CD14-positive monocyte (primary cell): ENCODE measurements at regions not wholly inside any gene's neighbourhood (a gene's known extent, or its start where the extent isn't known, plus 50 kb on each side); places are given as distances from the start of the nearest gene placed in this dataset.
"Not testable (repeated sequence)": the region's sequence is repeated elsewhere in the genome, so short reads cannot be mapped to it uniquely, and the experiment has no call there.

ENCODE experiments used
- DNase-seq, 3 donors: peaks; one replicate each; pipeline ENCODE4 v3.0.0-alpha.2; 2011 to 2022
- H2AFZ ChIP-seq: 2 replicates; pipeline ENCODE4 v1.6.0; 2012; ENCODE audit warnings: mild to moderate bottlenecking, low read depth, low read length, inconsistent platforms; ENCODE audit not compliant: insufficient read depth, poor library complexity, severe bottlenecking
- H3K27ac ChIP-seq, 2 donors: 1 replicate in 1 of 2; 2 replicates in 1 of 2; pipeline ENCODE4 v1.5.1; 2012 to 2013; ENCODE audit warnings: low read length in 2 of 2, control low read depth in 1 of 2, inconsistent platforms in 1 of 2, low read depth in 1 of 2, mild to moderate bottlenecking in 1 of 2
- H3K27me3 ChIP-seq, 2 donors: one replicate each; pipeline versions ENCODE4 v1.6.0 to v1.6.1; 2011 to 2013; ENCODE audit warnings: low read length in 2 of 2; ENCODE audit not compliant: control insufficient read depth in 2 of 2, insufficient read depth in 2 of 2
- H3K36me3 ChIP-seq, 2 donors: replicated peaks in 1 of 2; 1 replicate in 1 of 2; 2 replicates in 1 of 2; pipeline versions ENCODE4 v1.5.1 to v1.6.1; 2012 to 2013; ENCODE audit warnings: low read length in 2 of 2, control low read depth in 1 of 2, inconsistent platforms in 1 of 2, mild to moderate bottlenecking in 1 of 2; ENCODE audit not compliant: insufficient read depth in 2 of 2, control insufficient read depth in 1 of 2
- H3K4me1 ChIP-seq, 2 donors: 1 replicate in 1 of 2; 2 replicates in 1 of 2; pipeline versions ENCODE4 v1.5.1 to v1.6.1; 2012 to 2013; ENCODE audit warnings: low read length in 2 of 2, control low read depth in 1 of 2, inconsistent platforms in 1 of 2, mild to moderate bottlenecking in 1 of 2, moderate library complexity in 1 of 2; ENCODE audit not compliant: insufficient read depth in 2 of 2, control insufficient read depth in 1 of 2
- H3K4me2 ChIP-seq: replicated peaks from 2 replicates; pipeline ENCODE3; 2012; ENCODE audit warnings: low read length, moderate library complexity, mild to moderate bottlenecking; ENCODE audit not compliant: poor library complexity, severe bottlenecking; ENCODE audit errors: extremely low read depth
- H3K4me3 ChIP-seq, 3 experiments: fragments of 200-600 bp in 1 of 3; sonication (generic) in 1 of 3; replicated peaks in 1 of 3; 1 replicate in 2 of 3; 2 replicates in 1 of 3; pipeline ENCODE4 v1.5.1; 2011 to 2013; ENCODE audit warnings: low read length in 3 of 3, mild to moderate bottlenecking in 3 of 3, control low read depth in 2 of 3, low read depth in 2 of 3, inconsistent platforms in 1 of 3, moderate library complexity in 1 of 3
- H3K79me2 ChIP-seq: 2 replicates; pipeline ENCODE4 v1.6.0; 2012; ENCODE audit warnings: mild to moderate bottlenecking, control low read depth, inconsistent platforms, low read length, moderate library complexity; ENCODE audit not compliant: insufficient read depth
- H3K9ac ChIP-seq: 2 replicates; pipeline ENCODE4 v1.6.0; 2017; ENCODE audit warnings: low read length, mild to moderate bottlenecking; ENCODE audit not compliant: insufficient read depth, poor library complexity, severe bottlenecking
- H3K9me3 ChIP-seq, 2 donors: replicated peaks in 1 of 2; 1 replicate in 1 of 2; 2 replicates in 1 of 2; pipeline versions ENCODE4 v1.5.1 to v1.6.1; 2012 to 2013; ENCODE audit warnings: low read length in 2 of 2, control low read depth in 1 of 2; ENCODE audit not compliant: control insufficient read depth in 1 of 2, insufficient read depth in 1 of 2
- H4K20me1 ChIP-seq: 2 replicates; pipeline ENCODE4 v1.6.0; 2012; ENCODE audit warnings: mild to moderate bottlenecking, low read length, control low read depth, moderate library complexity; ENCODE audit not compliant: insufficient read depth
- H3K27ac Mint-ChIP-seq, 7 donors: one replicate each; pipeline ENCODE4 v1.8.0; 2020; ENCODE audit warnings: mild to moderate bottlenecking in 7 of 7, mixed read lengths in 7 of 7, moderate library complexity in 6 of 7, inconsistent platforms in 2 of 7
- H3K27me3 Mint-ChIP-seq, 3 donors: one replicate each; pipeline ENCODE4 v1.8.0; 2021 to 2022; ENCODE audit warnings: low read depth in 3 of 3, mild to moderate bottlenecking in 3 of 3, mixed read lengths in 3 of 3, moderate library complexity in 3 of 3, inconsistent platforms in 1 of 3
- H3K36me3 Mint-ChIP-seq, 2 donors: one replicate each; pipeline ENCODE4 v1.8.0; 2020; ENCODE audit warnings: mixed read lengths in 2 of 2, inconsistent platforms in 1 of 2, mild to moderate bottlenecking in 1 of 2
- H3K4me1 Mint-ChIP-seq: one replicate; pipeline ENCODE4 v1.8.0; 2020; ENCODE audit warnings: mild to moderate bottlenecking, mixed read lengths
- H3K4me3 Mint-ChIP-seq, 2 donors: one replicate each; pipeline ENCODE4 v1.8.0; 2020; ENCODE audit warnings: mild to moderate bottlenecking in 2 of 2, mixed read lengths in 2 of 2, moderate library complexity in 1 of 2
- H3K9me3 Mint-ChIP-seq, 7 donors: one replicate each; pipeline ENCODE4 v1.8.0; 2020 to 2022; ENCODE audit warnings: mixed read lengths in 7 of 7, mild to moderate bottlenecking in 6 of 7, moderate library complexity in 6 of 7, inconsistent platforms in 2 of 7
- WGBS: methylation state at CpG from one replicate; pipeline ENCODE4 v1.1.5; 2013; ENCODE audit warnings: missing lambda C conversion rate; ENCODE audit not compliant: insufficient coverage; 5-methylcytosine and 5-hydroxymethylcytosine counted together
- intact Hi-C, 2 donors: fragments of 100-400 bp; cut with micrococcal nuclease; formaldehyde crosslinking; loops; one replicate each; pipeline versions ENCODE4 v1.15.0 to v1.15.1; 2023
- TF ChIP-seq, protein P1 (sequence below): fragments of 200-600 bp; IDR thresholded peaks from one replicate; pipeline ENCODE4 v1.8.0; 2022; ENCODE audit warnings: antibody characterized with exemption, mild to moderate bottlenecking

DNA sequence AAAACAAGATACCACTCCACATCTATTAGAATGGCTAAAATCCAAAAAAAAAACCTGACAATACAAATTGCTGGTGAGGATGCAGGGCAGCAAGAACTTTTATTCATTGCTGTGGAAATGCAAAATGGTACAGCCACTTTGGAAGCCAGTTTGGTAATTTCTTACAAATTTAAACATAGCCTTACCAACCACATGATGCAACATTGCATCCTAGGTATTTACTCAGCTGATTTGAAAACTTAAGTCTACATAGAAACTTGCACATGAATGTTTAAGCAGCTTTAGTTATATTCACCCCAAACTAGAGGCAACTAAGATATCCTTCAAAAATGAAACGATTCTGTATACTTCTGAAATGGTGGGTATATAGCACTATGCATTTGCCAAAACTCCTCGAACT is 178.8 kb upstream of the PDE4B start:
- no peaks in the 10 kb centered on the region for H3K27me3 ChIP-seq
- Mint-ChIP-seq H3K9me3 (peaks cover 0 to 3% (median 0%) of the 10 kb centered on the region in 7 donors), H3K36me3 (no peaks in the 10 kb centered on the region), H3K27me3 (peaks cover 0 to 4% (median 2%) of the 10 kb centered on the region in 3 donors), H3K27ac (no peak overlapping the region), H3K4me1 (peaks cover 10% of the 10 kb centered on the region), H3K4me3 (no peak overlapping the region)
- no peak overlapping the region for H3K27ac ChIP-seq
- H2AFZ ChIP-seq: no peak overlapping the region
- H4K20me1 ChIP-seq: no peaks in the 10 kb centered on the region
- H3K79me2 ChIP-seq: no peaks in the 10 kb centered on the region
- no peak overlapping the region for H3K4me3 ChIP-seq
- peaks cover 5 to 6% of the 10 kb centered on the region in 2 donors for H3K4me1 ChIP-seq
- intact Hi-C loops: no loop called here
- H3K9me3 ChIP-seq: no peaks in the 10 kb centered on the region
- no CpG with 5 or more reads among the region's 2 CpGs for WGBS
- H3K4me2 ChIP-seq: no peak overlapping the region
- TF ChIP-seq, protein P1, sequence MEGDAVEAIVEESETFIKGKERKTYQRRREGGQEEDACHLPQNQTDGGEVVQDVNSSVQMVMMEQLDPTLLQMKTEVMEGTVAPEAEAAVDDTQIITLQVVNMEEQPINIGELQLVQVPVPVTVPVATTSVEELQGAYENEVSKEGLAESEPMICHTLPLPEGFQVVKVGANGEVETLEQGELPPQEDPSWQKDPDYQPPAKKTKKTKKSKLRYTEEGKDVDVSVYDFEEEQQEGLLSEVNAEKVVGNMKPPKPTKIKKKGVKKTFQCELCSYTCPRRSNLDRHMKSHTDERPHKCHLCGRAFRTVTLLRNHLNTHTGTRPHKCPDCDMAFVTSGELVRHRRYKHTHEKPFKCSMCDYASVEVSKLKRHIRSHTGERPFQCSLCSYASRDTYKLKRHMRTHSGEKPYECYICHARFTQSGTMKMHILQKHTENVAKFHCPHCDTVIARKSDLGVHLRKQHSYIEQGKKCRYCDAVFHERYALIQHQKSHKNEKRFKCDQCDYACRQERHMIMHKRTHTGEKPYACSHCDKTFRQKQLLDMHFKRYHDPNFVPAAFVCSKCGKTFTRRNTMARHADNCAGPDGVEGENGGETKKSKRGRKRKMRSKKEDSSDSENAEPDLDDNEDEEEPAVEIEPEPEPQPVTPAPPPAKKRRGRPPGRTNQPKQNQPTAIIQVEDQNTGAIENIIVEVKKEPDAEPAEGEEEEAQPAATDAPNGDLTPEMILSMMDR: no peak
- DNase-seq: no peak
- no peak overlapping the region for H3K9ac ChIP-seq
- no peaks in the 10 kb centered on the region for H3K36me3 ChIP-seq

DNA sequence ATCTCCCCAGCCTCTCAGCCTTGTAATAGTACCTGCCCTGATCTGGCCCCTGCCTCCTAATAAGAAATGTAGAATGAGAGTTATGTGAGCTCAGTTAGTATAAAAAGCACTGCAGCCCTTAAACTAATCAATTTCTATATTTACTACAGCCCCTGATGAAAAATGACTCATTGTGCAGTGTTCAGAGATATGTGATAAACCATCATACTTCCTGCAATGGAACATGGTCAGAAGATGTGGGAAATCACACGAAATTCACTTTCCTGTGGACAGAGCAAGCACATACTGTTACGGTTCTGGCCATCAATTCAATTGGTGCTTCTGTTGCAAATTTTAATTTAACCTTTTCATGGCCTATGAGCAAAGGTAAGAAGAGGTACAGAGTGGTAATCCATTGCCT is 176.8 kb upstream of the PDE4B start:
- no peaks in the 10 kb centered on the region for H4K20me1 ChIP-seq
- H3K4me3 ChIP-seq: no peak overlapping the region
- Mint-ChIP-seq H3K4me3 (no peak overlapping the region), H3K4me1 (peaks cover 10% of the 10 kb centered on the region), H3K9me3 (peaks cover 0 to 3% (median 0%) of the 10 kb centered on the region in 7 donors), H3K27me3 (peaks cover 0 to 4% (median 3%) of the 10 kb centered on the region in 3 donors), H3K36me3 (no peaks in the 10 kb centered on the region), H3K27ac (no peak overlapping the region)
- H3K27ac ChIP-seq: no peak overlapping the region
- H3K36me3 ChIP-seq: no peaks in the 10 kb centered on the region
- H3K27me3 ChIP-seq: no peaks in the 10 kb centered on the region
- no peak overlapping the region for H3K4me2 ChIP-seq
- intact Hi-C loops: no loop called here
- DNase-seq: no peak
- no peak overlapping the region for H2AFZ ChIP-seq
- H3K79me2 ChIP-seq: no peaks in the 10 kb centered on the region
- H3K9me3 ChIP-seq: no peaks in the 10 kb centered on the region
- TF ChIP-seq, protein P1: no peak
- H3K4me1 ChIP-seq: peaks cover 5 to 6% of the 10 kb centered on the region in 2 donors
- no CpG with 5 or more reads among the region's 2 CpGs for WGBS
- no peak overlapping the region for H3K9ac ChIP-seq

DNA sequence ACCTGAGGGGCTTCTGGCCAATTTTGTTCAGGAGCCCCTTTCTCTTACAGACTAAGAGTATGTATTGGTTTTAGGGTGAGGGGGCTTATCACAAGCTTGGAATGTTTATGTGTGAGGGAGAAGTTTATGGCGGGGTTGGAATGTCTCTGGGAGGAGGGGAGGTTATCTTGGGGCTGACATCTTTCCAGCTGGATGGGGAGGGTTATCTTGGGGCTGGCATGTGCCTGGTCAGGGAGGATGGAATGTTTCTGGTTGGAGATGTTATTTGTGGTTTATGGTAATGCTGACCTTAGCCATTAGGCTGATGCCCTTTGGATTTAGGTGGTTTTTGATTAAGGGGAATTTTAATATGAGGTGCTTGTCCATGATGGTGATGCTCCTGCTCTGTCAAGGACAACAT is 171.0 kb upstream of the PDE4B start:
- H3K9me3 Mint-ChIP-seq, H3K4me1 Mint-ChIP-seq, H3K27ac ChIP-seq, H3K79me2 ChIP-seq, H3K9me3 ChIP-seq, H3K4me1 ChIP-seq, H3K4me3 ChIP-seq, H3K9ac ChIP-seq, DNase-seq, H3K4me3 Mint-ChIP-seq, H3K36me3 Mint-ChIP-seq, H3K36me3 ChIP-seq, H2AFZ ChIP-seq, H3K27me3 ChIP-seq, H3K4me2 ChIP-seq, H4K20me1 ChIP-seq, H3K27me3 Mint-ChIP-seq, H3K27ac Mint-ChIP-seq, intact Hi-C loops: not testable (repeated sequence)
- WGBS: no CpG with 5 or more reads among the region's 1 CpG
